ENCODE measurements at regions not wholly inside any gene's neighbourhood (a gene's known extent, or its start where the extent isn't known, plus 50 kb on each side); places are given as distances from the start of the nearest gene placed in this dataset.
"Not testable (repeated sequence)": the region's sequence is repeated elsewhere in the genome, so short reads cannot be mapped to it uniquely, and the experiment has no call there.

DNA sequence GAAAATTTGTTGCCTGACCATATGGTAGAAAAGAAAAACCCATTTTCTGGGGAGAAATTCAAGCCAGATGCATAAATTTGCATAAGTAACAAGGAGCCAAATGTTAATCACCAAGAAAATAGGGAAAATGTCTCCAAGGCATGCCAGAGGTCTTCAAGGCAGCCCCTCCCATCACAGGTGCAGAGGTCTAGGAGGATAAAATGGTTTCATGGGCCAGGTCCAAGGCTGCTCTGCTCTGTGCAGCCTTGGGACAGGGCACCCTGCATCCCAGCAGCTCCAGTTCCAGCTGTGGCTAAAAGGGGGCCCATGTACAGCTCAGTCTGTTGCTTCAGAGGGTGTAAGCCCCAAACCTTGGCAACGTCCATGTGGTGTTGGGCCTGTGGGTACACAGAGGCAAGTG lies 200.0 kb downstream of the LARP7 start (continued):
- TF ChIP-seq, protein P1, sequence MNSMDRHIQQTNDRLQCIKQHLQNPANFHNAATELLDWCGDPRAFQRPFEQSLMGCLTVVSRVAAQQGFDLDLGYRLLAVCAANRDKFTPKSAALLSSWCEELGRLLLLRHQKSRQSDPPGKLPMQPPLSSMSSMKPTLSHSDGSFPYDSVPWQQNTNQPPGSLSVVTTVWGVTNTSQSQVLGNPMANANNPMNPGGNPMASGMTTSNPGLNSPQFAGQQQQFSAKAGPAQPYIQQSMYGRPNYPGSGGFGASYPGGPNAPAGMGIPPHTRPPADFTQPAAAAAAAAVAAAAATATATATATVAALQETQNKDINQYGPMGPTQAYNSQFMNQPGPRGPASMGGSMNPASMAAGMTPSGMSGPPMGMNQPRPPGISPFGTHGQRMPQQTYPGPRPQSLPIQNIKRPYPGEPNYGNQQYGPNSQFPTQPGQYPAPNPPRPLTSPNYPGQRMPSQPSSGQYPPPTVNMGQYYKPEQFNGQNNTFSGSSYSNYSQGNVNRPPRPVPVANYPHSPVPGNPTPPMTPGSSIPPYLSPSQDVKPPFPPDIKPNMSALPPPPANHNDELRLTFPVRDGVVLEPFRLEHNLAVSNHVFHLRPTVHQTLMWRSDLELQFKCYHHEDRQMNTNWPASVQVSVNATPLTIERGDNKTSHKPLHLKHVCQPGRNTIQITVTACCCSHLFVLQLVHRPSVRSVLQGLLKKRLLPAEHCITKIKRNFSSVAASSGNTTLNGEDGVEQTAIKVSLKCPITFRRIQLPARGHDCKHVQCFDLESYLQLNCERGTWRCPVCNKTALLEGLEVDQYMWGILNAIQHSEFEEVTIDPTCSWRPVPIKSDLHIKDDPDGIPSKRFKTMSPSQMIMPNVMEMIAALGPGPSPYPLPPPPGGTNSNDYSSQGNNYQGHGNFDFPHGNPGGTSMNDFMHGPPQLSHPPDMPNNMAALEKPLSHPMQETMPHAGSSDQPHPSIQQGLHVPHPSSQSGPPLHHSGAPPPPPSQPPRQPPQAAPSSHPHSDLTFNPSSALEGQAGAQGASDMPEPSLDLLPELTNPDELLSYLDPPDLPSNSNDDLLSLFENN (IDR thresholded peaks at IDR 0.05; ENCODE audit: low read depth in 2 of 2, low read length in 2 of 2), result no peak
- no peak for TF ChIP-seq KAT8 (IDR thresholded peaks at IDR 0.05; ENCODE audit: low read depth)
- no peak for TF ChIP-seq PHB (CRISPR knock-in tag; IDR thresholded peaks at IDR 0.05)

DNA sequence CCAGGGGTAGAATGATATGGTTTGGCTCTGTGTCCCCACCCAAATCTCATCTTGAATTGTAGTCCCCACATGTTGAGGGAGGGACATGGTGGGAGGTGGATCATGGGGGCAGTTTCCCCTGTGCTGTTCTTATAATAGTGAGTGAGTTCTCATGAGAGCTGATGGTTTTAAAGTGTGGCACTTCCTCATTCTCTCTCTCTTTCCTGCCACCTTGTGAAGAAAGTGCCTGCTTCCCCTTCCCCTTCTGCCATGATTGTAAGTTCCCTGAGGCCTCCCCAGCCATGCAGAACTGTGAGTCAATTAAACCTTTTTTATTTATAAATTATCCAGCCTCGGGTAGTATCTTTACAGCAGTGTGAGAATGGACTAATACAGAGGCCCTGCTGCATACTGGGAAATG lies 201.1 kb downstream of the LARP7 start:
- FAIRE-seq; H3K4me3 ChIP-seq; H3K9me1 ChIP-seq (ENCODE audit: control insufficient read depth, insufficient read depth, low read length); H3K36me3 ChIP-seq (ENCODE audit: control insufficient read depth, insufficient read depth, low read length); POLR2A ChIA-PET; DNase-seq (ENCODE audit: extremely low read depth in 1 of 4, low spot score in 3 of 4); H3K4me1 ChIP-seq (replicated peaks in 1 of 2; ENCODE audit: control insufficient read depth in 2 of 2, insufficient read depth in 2 of 2, low read length in 2 of 2); in situ Hi-C loops (cut with MboI); H3K9ac ChIP-seq (ENCODE audit: insufficient read depth in 1 of 2, low read depth in 2 of 2, low read length in 2 of 2); H3K4me2 ChIP-seq (ENCODE audit: insufficient read depth, low read length); ATAC-seq; intact Hi-C loops (cut with micrococcal nuclease); H3K9me3 ChIP-seq (replicated peaks; ENCODE audit: control insufficient read depth, insufficient read depth, low read depth, low read length); H4K20me1 ChIP-seq (replicated peaks; ENCODE audit: control insufficient read depth, insufficient read depth, low read length); CTCF ChIA-PET (ENCODE audit: low intra/inter-chr PET ratio); H2AFZ ChIP-seq (ENCODE audit: low read depth, low read length); H3K79me2 ChIP-seq (ENCODE audit: control insufficient read depth, insufficient read depth, low read length); H3K27me3 ChIP-seq (ENCODE audit: control insufficient read depth in 2 of 2, insufficient read depth in 2 of 2, low read length in 2 of 2); H3K27ac ChIP-seq (ENCODE audit: extremely low read depth, low read depth, low read length); BruUV-seq (replicated peaks): not testable (repeated sequence)
- 0% methylated on average over 1 of the region's 1 CpG for WGBS (ENCODE audit: insufficient coverage, low coverage, missing lambda C conversion rate)
